CD4-positive, alpha-beta T cell (primary cell): ENCODE measurements at regions not wholly inside any gene's neighbourhood (a gene's known extent, or its start where the extent isn't known, plus 50 kb on each side); places are given as distances from the start of the nearest gene placed in this dataset.

Experiments used
- ATAC-seq: fragments of 200-7000 bp; cut with Tn5 transposase; one replicate; pipeline ENCODE4 v1.10.0; 2022; ENCODE audit warnings: mild to moderate bottlenecking; ENCODE audit not compliant: poor library complexity
- CTCF ChIA-PET: fragments of 350-600 bp; sonication (Branson Sonifier 250); formaldehyde crosslinking; loops from one replicate; lab custom pipeline; 2021; ENCODE audit warnings: antibody characterized with exemption, inconsistent platforms; lab: Charles Lee
- POLR2A ChIA-PET: fragments of 350-600 bp; sonication (Branson Sonifier 250); formaldehyde crosslinking; loops from one replicate; lab custom pipeline; 2021; ENCODE audit warnings: antibody characterized with exemption, inconsistent platforms; lab: Charles Lee
- DNase-seq, 14 experiments: peaks; one replicate each; pipeline ENCODE4 v3.0.0-alpha.2; 2013 to 2020; ENCODE audit warnings: mixed read lengths in 2 of 14
- H3K27ac ChIP-seq, 2 donors: one replicate each; pipeline versions ENCODE4 v1.5.1 to v1.7.0; 2013; ENCODE audit warnings: low read length in 2 of 2, low read depth in 1 of 2, mild to moderate bottlenecking in 1 of 2
- H3K27me3 ChIP-seq, 2 experiments: 1 replicate in 1 of 2; 2 replicates in 1 of 2; pipeline versions ENCODE4 v1.6.1 to v1.7.0; 2013; ENCODE audit warnings: low read length in 2 of 2, control low read depth in 1 of 2, mild to moderate bottlenecking in 1 of 2, moderate library complexity in 1 of 2; ENCODE audit not compliant: insufficient read depth in 2 of 2, control insufficient read depth in 1 of 2
- H3K36me3 ChIP-seq: one replicate; pipeline ENCODE4 v1.6.1; 2013; ENCODE audit warnings: low read length, control low read depth; ENCODE audit not compliant: insufficient read depth
- H3K4me1 ChIP-seq: one replicate; pipeline ENCODE4 v1.6.1; 2013; ENCODE audit warnings: low read length, control low read depth; ENCODE audit not compliant: insufficient read depth
- H3K4me3 ChIP-seq: one replicate; pipeline ENCODE4 v1.5.1; 2013; ENCODE audit warnings: mild to moderate bottlenecking, low read length, moderate library complexity
- H3K9me3 ChIP-seq, 2 experiments: 1 replicate in 1 of 2; 2 replicates in 1 of 2; pipeline versions ENCODE4 v1.6.1 to v1.7.0; 2013; ENCODE audit warnings: low read length in 2 of 2, mild to moderate bottlenecking in 2 of 2, control low read depth in 1 of 2, moderate library complexity in 1 of 2; ENCODE audit not compliant: control insufficient read depth in 1 of 2, insufficient read depth in 1 of 2
- H3K27ac Mint-ChIP-seq: one replicate; pipeline ENCODE4 v1.8.0; 2020; ENCODE audit warnings: mixed read lengths
- H3K27me3 Mint-ChIP-seq: one replicate; pipeline ENCODE4 v1.8.0; 2021; ENCODE audit warnings: mixed read lengths
- H3K36me3 Mint-ChIP-seq: one replicate; pipeline ENCODE4 v1.8.0; 2021; ENCODE audit warnings: low read depth, mixed read lengths
- H3K4me1 Mint-ChIP-seq: one replicate; pipeline ENCODE4 v1.8.0; 2021; ENCODE audit warnings: low read depth, mixed read lengths
- H3K4me3 Mint-ChIP-seq: one replicate; pipeline ENCODE4 v1.8.0; 2020; ENCODE audit warnings: mild to moderate bottlenecking, mixed read lengths
- H3K9me3 Mint-ChIP-seq: one replicate; pipeline ENCODE4 v1.8.0; 2020; ENCODE audit warnings: mixed read lengths
- CTCF ChIP-seq: fragments of 200-600 bp; IDR thresholded peaks from one replicate; pipeline ENCODE4 v1.8.0; 2022; ENCODE audit warnings: antibody characterized with exemption, mild to moderate bottlenecking
- intact Hi-C, 2 experiments: fragments of 100-400 bp; cut with DNase I in 1 of 2; cut with micrococcal nuclease in 1 of 2; formaldehyde crosslinking; loops; one replicate each; pipeline versions ENCODE4 v1.15.1 to v1.9.0; 2023 to 2025; cut with DNase I, micrococcal nuclease

GRCh38 chr3:43854283-43854682, 163.5 kb downstream of the ABHD5 start:
- H3K9me3 Mint-ChIP-seq, result peaks cover 2% of the 10 kb centered on the region
- intact Hi-C loops, result no loop called here
- Histone ChIP-seq H3K27ac (no peak overlapping the region), H3K27me3 (peaks cover 27 to 35% of the 10 kb centered on the region in 2 experiments), H3K4me3 (no peak overlapping the region), H3K9me3 (peaks cover 0 to 6% of the 10 kb centered on the region in 2 experiments), H3K36me3 (no peaks in the 10 kb centered on the region), H3K4me1 (peaks cover 2% of the 10 kb centered on the region)
- no peak for DNase-seq
- ATAC-seq, result no peak
- peaks cover 60% of the 10 kb centered on the region for H3K27me3 Mint-ChIP-seq
- ChIA-PET CTCF (no interaction called here), POLR2A (no interaction called here)
- H3K4me3 Mint-ChIP-seq, result no peak overlapping the region
- no peak for TF ChIP-seq CTCF
- H3K36me3 Mint-ChIP-seq, result no peaks in the 10 kb centered on the region
- no peaks in the 10 kb centered on the region for H3K4me1 Mint-ChIP-seq
- H3K27ac Mint-ChIP-seq, result no peak overlapping the region

- Mint-ChIP-seq H3K27me3 (peaks cover 66% of the 10 kb centered on the region), H3K27ac (no peak overlapping the region), H3K36me3 (no peaks in the 10 kb centered on the region), H3K4me1 (no peaks in the 10 kb centered on the region), H3K4me3 (no peak overlapping the region), H3K9me3 (peaks cover 2% of the 10 kb centered on the region)
- CTCF ChIA-PET, result no interaction called here
- DNase-seq (no peak), ATAC-seq (no peak)
- Histone ChIP-seq H3K36me3 (no peaks in the 10 kb centered on the region), H3K27me3 (peaks cover 28 to 41% of the 10 kb centered on the region in 2 experiments), H3K9me3 (no peaks in the 10 kb centered on the region), H3K27ac (no peak overlapping the region), H3K4me3 (no peak overlapping the region), H3K4me1 (peaks cover 2% of the 10 kb centered on the region)
- POLR2A ChIA-PET, result no interaction called here
- TF ChIP-seq CTCF, result no peak
- intact Hi-C loops, result no loop called here
Measured at GRCh38 chr3:43854916-43855315, 164.2 kb downstream of the ABHD5 start.

- Mint-ChIP-seq H3K4me3 (no peak overlapping the region), H3K27me3 (peaks cover 72% of the 10 kb centered on the region), H3K36me3 (no peaks in the 10 kb centered on the region), H3K4me1 (no peaks in the 10 kb centered on the region), H3K9me3 (no peaks in the 10 kb centered on the region), H3K27ac (no peak overlapping the region)
- TF ChIP-seq CTCF, result peak; percentile 41
- H3K9me3 ChIP-seq, result no peaks in the 10 kb centered on the region
- intact Hi-C loops, result no loop called here
- DNase-seq (peak in 6 of 14 experiments; percentile 6 to 39 (median 26)), ATAC-seq (no peak)
- ChIA-PET CTCF (no interaction called here), POLR2A (no interaction called here)
- H3K4me3 ChIP-seq, result no peak overlapping the region
- peaks cover 2% of the 10 kb centered on the region for H3K4me1 ChIP-seq
- H3K36me3 ChIP-seq, result no peaks in the 10 kb centered on the region
- peaks cover 29 to 41% of the 10 kb centered on the region in 2 experiments for H3K27me3 ChIP-seq
- no peak overlapping the region for H3K27ac ChIP-seq
Measured at GRCh38 chr3:43855674-43856299, 165.0 kb downstream of the ABHD5 start.
